Psoas muscle (tissue), 7 donors: ENCODE measurements at regions not wholly inside any gene's neighbourhood (a gene's known extent, or its start where the extent isn't known, plus 50 kb on each side); places are given as distances from the start of the nearest gene placed in this dataset.
A peak's percentile ranks its signal among the peaks of the same experiment; 100 is the strongest.

Experiments used
- ATAC-seq, 4 donors: fragments of 200-7000 bp; cut with Tn5 transposase; one replicate each; pipeline ENCODE4 v1.9.1; 2020; ENCODE audit warnings: moderate library complexity in 3 of 4, mild to moderate bottlenecking in 2 of 4
- DNase-seq, 2 donors: peaks; one replicate each; pipeline ENCODE4 v3.0.0-alpha.2; 2020
- H3K27ac ChIP-seq: fragments of 200-600 bp; one replicate; pipeline ENCODE4 v1.8.0; 2022
- H3K27me3 ChIP-seq, 3 donors: fragments of 200-600 bp in 1 of 3; one replicate each; pipeline versions ENCODE4 v1.6.1 to v1.8.0; 2013 to 2022; ENCODE audit warnings: low read length in 2 of 3, mild to moderate bottlenecking in 2 of 3, moderate library complexity in 1 of 3; ENCODE audit not compliant: insufficient read depth in 3 of 3
- H3K36me3 ChIP-seq, 2 donors: fragments of 200-600 bp in 1 of 2; one replicate each; pipeline versions ENCODE4 v1.6.1 to v1.8.0; 2013 to 2022; ENCODE audit warnings: low read depth in 1 of 2, mild to moderate bottlenecking in 1 of 2, moderate library complexity in 1 of 2; ENCODE audit not compliant: insufficient read depth in 1 of 2
- H3K4me1 ChIP-seq: fragments of 200-600 bp; one replicate; pipeline ENCODE4 v1.8.0; 2022
- H3K4me3 ChIP-seq: fragments of 200-600 bp; one replicate; pipeline ENCODE4 v1.8.0; 2022; ENCODE audit warnings: mild to moderate bottlenecking
- H3K9me3 ChIP-seq: fragments of 200-600 bp; one replicate; pipeline ENCODE4 v1.8.0; 2022
- CTCF ChIP-seq: fragments of 200-600 bp; IDR thresholded peaks from one replicate; pipeline ENCODE4 v1.8.0; 2022; ENCODE audit warnings: antibody characterized with exemption
- WGBS, 3 donors: extraction: QIAGEN DNeasy Blood & Tissue Kit; methylation state at CpG; one replicate each; pipeline versions ENCODE4 v1.1.6 to v1.1.7; 2013; 5-methylcytosine and 5-hydroxymethylcytosine counted together
- intact Hi-C, 2 donors: fragments of 100-400 bp; cut with DNase I; formaldehyde crosslinking; loops; one replicate each; pipeline versions ENCODE4 v1.11.0 to v1.14.2; 2022
- donor health status: healthy with polysubstance abuse.
- donor health status: DM: no; HTN: no; CAD: no; lungs with moderate emphysema.
- donor health status: Bipolar disorder and iron deficiency.
- donor health status: healthy.
- donor health status: DM: yes; HTN: yes; CAD: no.
- donor health status: DM: no; HTN: no; CAD: no.
- donor health status: DM: yes; HTN: yes; CAD: no.

- DNase-seq: no peak
- Histone ChIP-seq H3K4me1 (peaks cover 7% of the 10 kb centered on the region), H3K4me3 (no peak overlapping the region), H3K36me3 (no peaks in the 10 kb centered on the region), H3K9me3 (no peaks in the 10 kb centered on the region), H3K27ac (no peak overlapping the region), H3K27me3 (no peaks in the 10 kb centered on the region)
- no peak for ATAC-seq
- TF ChIP-seq CTCF: no peak
- intact Hi-C loops: no loop called here
Observed at GRCh38 chr12:91278126-91278525, 95.5 kb upstream of the DCN start.

DNA sequence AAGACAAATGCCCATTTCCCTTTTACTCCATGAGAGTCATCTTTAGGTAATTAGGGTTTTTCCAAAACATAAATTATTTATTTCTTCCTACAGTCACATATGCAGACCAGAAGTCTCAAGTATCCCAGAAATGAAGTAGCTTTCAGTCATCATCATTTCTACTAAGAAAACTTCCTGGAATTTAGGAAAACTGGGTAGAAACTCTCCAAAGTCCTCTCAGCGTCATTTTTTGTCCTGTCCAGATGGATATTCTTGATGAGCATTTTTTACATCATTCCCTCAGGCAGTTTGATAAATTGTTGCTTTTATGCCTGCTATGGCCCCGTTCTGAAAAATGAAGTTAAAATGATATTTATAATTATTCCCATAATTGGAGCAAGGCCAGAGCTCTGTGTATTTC lies 93.9 kb upstream of the DCN start:
- Histone ChIP-seq H3K9me3 (no peaks in the 10 kb centered on the region), H3K36me3 (no peaks in the 10 kb centered on the region), H3K4me1 (peaks cover 7% of the 10 kb centered on the region), H3K27ac (no peak overlapping the region), H3K4me3 (no peak overlapping the region), H3K27me3 (no peaks in the 10 kb centered on the region)
- ATAC-seq (no peak), DNase-seq (no peak)
- no peak for TF ChIP-seq CTCF
- 41 to 52% (median 48%) methylated on average over 2 of the region's 2 CpGs for WGBS, 3 donors
- intact Hi-C loops: no loop called here

GRCh38 chr12:91275321-91275720 lies 92.7 kb upstream of the DCN start:
- no peak for TF ChIP-seq CTCF
- H3K27me3 ChIP-seq: no peaks in the 10 kb centered on the region
- no peaks in the 10 kb centered on the region for H3K9me3 ChIP-seq
- ATAC-seq: no peak
- intact Hi-C loops: no loop called here
- 33 to 51% (median 44%) methylated on average over 1 of the region's 1 CpG for WGBS, 3 donors
- H3K4me1 ChIP-seq: peaks cover 7% of the 10 kb centered on the region
- H3K36me3 ChIP-seq: no peaks in the 10 kb centered on the region
- DNase-seq: no peak
- H3K4me3 ChIP-seq: no peak overlapping the region
- H3K27ac ChIP-seq: peak overlapping the region; percentile 52

DNA sequence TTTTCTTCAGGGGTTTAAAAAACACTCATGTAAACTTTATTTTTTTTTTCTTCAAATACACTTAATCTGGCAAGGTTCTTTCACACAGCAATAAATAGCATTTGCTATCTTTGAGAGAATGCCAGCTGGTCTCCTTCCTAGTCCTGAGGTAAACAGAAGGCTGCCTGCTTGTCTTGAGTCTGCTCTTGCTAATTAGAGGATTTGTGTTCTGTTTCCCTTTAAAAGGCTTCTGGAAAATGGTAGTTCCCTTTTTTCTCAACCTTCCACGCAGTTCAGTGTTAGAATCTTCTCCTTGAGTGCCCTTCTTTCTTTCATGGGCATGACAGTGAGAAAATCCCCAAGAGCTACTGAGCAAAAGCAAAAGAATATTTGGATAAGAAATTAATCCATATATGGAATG lies 92.3 kb upstream of the DCN start:
- H3K36me3 ChIP-seq: no peaks in the 10 kb centered on the region
- no peak for DNase-seq
- no peak for TF ChIP-seq CTCF
- intact Hi-C loops: no loop called here
- 0 to 9% (median 2%) methylated on average over 1 of the region's 1 CpG for WGBS, 3 donors
- H3K4me1 ChIP-seq: peaks cover 7% of the 10 kb centered on the region
- H3K27me3 ChIP-seq: no peaks in the 10 kb centered on the region
- no peak overlapping the region for H3K4me3 ChIP-seq
- no peaks in the 10 kb centered on the region for H3K9me3 ChIP-seq
- no peak for ATAC-seq
- peak overlapping the region; percentile 52 for H3K27ac ChIP-seq

DNA sequence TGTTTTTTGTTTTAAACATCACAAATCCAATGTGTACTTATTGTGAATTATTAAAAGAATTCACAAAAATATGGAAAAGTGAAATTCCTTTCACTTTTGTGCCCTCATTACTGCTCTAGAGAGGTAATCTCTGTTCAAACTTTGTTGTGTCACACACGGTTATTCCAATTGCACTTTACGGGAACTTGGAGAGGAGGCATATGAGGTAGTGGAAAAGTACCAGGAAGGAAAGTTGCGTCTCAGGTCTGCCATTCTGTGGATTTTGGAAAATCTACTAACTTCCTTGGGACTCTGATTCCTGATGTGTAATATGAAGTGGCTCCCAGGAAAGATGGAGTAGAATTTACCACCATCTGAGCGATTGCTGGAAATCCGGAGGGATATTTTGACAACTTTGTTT lies 90.9 kb upstream of the DCN start:
- Histone ChIP-seq H3K27me3 (no peaks in the 10 kb centered on the region), H3K9me3 (no peaks in the 10 kb centered on the region), H3K27ac (no peak overlapping the region), H3K36me3 (no peaks in the 10 kb centered on the region), H3K4me3 (no peak overlapping the region), H3K4me1 (peaks cover 7% of the 10 kb centered on the region)
- ATAC-seq (peak in 2 of 4 donors; percentile 35 to 62), DNase-seq (no peak)
- no peak for TF ChIP-seq CTCF
- WGBS, 3 donors: 71 to 83% (median 74%) methylated on average over 5 of the region's 5 CpGs
- intact Hi-C loops: no loop called here
